ENCODE measurements at regions not wholly inside any gene's neighbourhood (a gene's known extent, or its start where the extent isn't known, plus 50 kb on each side); places are given as distances from the start of the nearest gene placed in this dataset.

GRCh38 chr10:4049348-4049747 lies 264.3 kb upstream of the KLF6 start:
- DNase-seq: no peak
- H3K4me3 ChIP-seq (ENCODE audit: low read length): no peak overlapping the region
- no peak for ATAC-seq
- H3K4me1 Mint-ChIP-seq: peaks cover 5 to 11% of the 10 kb centered on the region in 2 donors
- intact Hi-C loops (cut with micrococcal nuclease): no loop called here
- no peak for TF ChIP-seq CTCF (IDR thresholded peaks at IDR 0.05)
- no peaks in the 10 kb centered on the region for H3K9me3 ChIP-seq (ENCODE audit: control insufficient read depth, insufficient read depth, low read length)
- no peaks in the 10 kb centered on the region for H3K27me3 ChIP-seq (ENCODE audit: control insufficient read depth, insufficient read depth, low read length)
- H3K27ac Mint-ChIP-seq: no peak overlapping the region
- peaks cover 0 to 2% of the 10 kb centered on the region in 2 donors for H3K9me3 Mint-ChIP-seq
- H3K4me3 Mint-ChIP-seq: no peak overlapping the region
- H3K27me3 Mint-ChIP-seq (ENCODE audit: low read depth in 2 of 2): peaks cover 4 to 23% of the 10 kb centered on the region in 2 donors
- no peak overlapping the region for H3K27ac ChIP-seq (ENCODE audit: low read length)
- WGBS (ENCODE audit: insufficient coverage): 96% methylated on average over 6 of the region's 6 CpGs
- no peaks in the 10 kb centered on the region for H3K36me3 ChIP-seq (ENCODE audit: control insufficient read depth, insufficient read depth, low read length)
- no peaks in the 10 kb centered on the region for H3K4me1 ChIP-seq (ENCODE audit: control insufficient read depth, insufficient read depth, low read length)
- no peaks in the 10 kb centered on the region for H3K36me3 Mint-ChIP-seq

GRCh38 chr10:4048236-4048864 lies 263.3 kb upstream of the KLF6 start:
- ATAC-seq (no peak), DNase-seq (no peak)
- Histone ChIP-seq H3K4me1 (ENCODE audit: control insufficient read depth, insufficient read depth, low read length) (no peaks in the 10 kb centered on the region), H3K4me3 (ENCODE audit: low read length) (no peak overlapping the region), H3K27ac (ENCODE audit: low read length) (no peak overlapping the region), H3K36me3 (ENCODE audit: control insufficient read depth, insufficient read depth, low read length) (no peaks in the 10 kb centered on the region), H3K27me3 (ENCODE audit: control insufficient read depth, insufficient read depth, low read length) (no peaks in the 10 kb centered on the region), H3K9me3 (ENCODE audit: control insufficient read depth, insufficient read depth, low read length) (no peaks in the 10 kb centered on the region)
- Mint-ChIP-seq H3K4me3 (no peak overlapping the region), H3K36me3 (no peaks in the 10 kb centered on the region), H3K9me3 (peaks cover 0 to 2% of the 10 kb centered on the region in 2 donors), H3K4me1 (peaks cover 5 to 11% of the 10 kb centered on the region in 2 donors), H3K27ac (no peak overlapping the region), H3K27me3 (ENCODE audit: low read depth in 2 of 2) (peaks cover 4 to 23% of the 10 kb centered on the region in 2 donors)
- intact Hi-C loops (cut with micrococcal nuclease): no loop called here
- no CpG with 5 or more reads among the region's 2 CpGs for whole genome bisulfite sequencing (ENCODE audit: insufficient coverage)
- no peak for TF ChIP-seq CTCF (IDR thresholded peaks at IDR 0.05)

GRCh38 chr10:4046712-4047354 lies 261.8 kb upstream of the KLF6 start:
- WGBS (ENCODE audit: insufficient coverage): 95% methylated on average over 4 of the region's 7 CpGs
- H3K9me3 ChIP-seq (ENCODE audit: control insufficient read depth, insufficient read depth, low read length): peaks cover under 1% of the 10 kb centered on the region
- intact Hi-C loops (cut with micrococcal nuclease): no loop called here
- Mint-ChIP-seq H3K27me3 (ENCODE audit: low read depth in 2 of 2) (peaks cover 4 to 17% of the 10 kb centered on the region in 2 donors), H3K36me3 (peaks cover 10% of the 10 kb centered on the region), H3K4me1 (peaks cover 5 to 11% of the 10 kb centered on the region in 2 donors), H3K27ac (no peak overlapping the region), H3K9me3 (peaks cover 2% of the 10 kb centered on the region in 2 donors), H3K4me3 (no peak overlapping the region)
- no peaks in the 10 kb centered on the region for H3K4me1 ChIP-seq (ENCODE audit: control insufficient read depth, insufficient read depth, low read length)
- no peak overlapping the region for H3K27ac ChIP-seq (ENCODE audit: low read length)
- no peak for TF ChIP-seq CTCF (IDR thresholded peaks at IDR 0.05)
- no peaks in the 10 kb centered on the region for H3K27me3 ChIP-seq (ENCODE audit: control insufficient read depth, insufficient read depth, low read length)
- H3K36me3 ChIP-seq (ENCODE audit: control insufficient read depth, insufficient read depth, low read length): no peaks in the 10 kb centered on the region
- no peak for ATAC-seq
- no peak for DNase-seq
- H3K4me3 ChIP-seq (ENCODE audit: low read length): no peak overlapping the region

Data from natural killer cell (primary cell).